Astrocyte of the spinal cord (primary cell): ENCODE measurements at regions not wholly inside any gene's neighbourhood (a gene's known extent, or its start where the extent isn't known, plus 50 kb on each side); places are given as distances from the start of the nearest gene placed in this dataset.

Source experiments
- DNase-seq: peaks from one replicate; pipeline ENCODE4 v3.0.0; 2011; ENCODE audit warnings: low read depth, low spot score
- H3K4me3 ChIP-seq: 2 replicates; pipeline ENCODE4 v1.5.1; 2011; ENCODE audit warnings: low read depth, mild to moderate bottlenecking, low read length, moderate library complexity
- in situ Hi-C: cut with HindIII; loops from 2 replicates; pipeline ENCODE4 v1.10.0; 2017; ENCODE audit warnings: low sequenced_read_pairs
- TF ChIP-seq, protein P1 (sequence below): IDR thresholded peaks from 2 replicates; pipeline ENCODE4 v1.5.1; 2012; ENCODE audit warnings: low read depth, mild to moderate bottlenecking, low read length, inconsistent platforms

DNA sequence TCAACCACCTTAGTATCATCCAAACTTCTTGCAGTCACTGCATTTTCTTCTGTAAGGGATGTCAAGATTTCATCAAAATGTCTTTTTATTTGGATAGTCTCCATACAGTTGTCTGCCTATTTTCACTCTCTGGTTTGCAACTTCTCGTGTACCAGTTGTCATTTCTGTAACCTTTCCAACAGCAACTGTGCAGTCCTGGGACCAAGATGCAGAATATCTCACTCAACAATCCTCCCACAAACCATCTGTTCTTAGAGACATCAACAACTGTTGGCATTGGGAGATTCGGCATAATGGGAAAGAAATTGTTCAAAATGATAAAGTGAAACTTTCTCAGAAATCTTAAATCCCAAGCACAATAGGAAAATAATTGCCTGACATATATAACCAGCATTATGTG, 933.6 kb upstream of the SLC39A10 start:
- TF ChIP-seq, protein P1, sequence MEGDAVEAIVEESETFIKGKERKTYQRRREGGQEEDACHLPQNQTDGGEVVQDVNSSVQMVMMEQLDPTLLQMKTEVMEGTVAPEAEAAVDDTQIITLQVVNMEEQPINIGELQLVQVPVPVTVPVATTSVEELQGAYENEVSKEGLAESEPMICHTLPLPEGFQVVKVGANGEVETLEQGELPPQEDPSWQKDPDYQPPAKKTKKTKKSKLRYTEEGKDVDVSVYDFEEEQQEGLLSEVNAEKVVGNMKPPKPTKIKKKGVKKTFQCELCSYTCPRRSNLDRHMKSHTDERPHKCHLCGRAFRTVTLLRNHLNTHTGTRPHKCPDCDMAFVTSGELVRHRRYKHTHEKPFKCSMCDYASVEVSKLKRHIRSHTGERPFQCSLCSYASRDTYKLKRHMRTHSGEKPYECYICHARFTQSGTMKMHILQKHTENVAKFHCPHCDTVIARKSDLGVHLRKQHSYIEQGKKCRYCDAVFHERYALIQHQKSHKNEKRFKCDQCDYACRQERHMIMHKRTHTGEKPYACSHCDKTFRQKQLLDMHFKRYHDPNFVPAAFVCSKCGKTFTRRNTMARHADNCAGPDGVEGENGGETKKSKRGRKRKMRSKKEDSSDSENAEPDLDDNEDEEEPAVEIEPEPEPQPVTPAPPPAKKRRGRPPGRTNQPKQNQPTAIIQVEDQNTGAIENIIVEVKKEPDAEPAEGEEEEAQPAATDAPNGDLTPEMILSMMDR: no peak
- in situ Hi-C loops: no loop called here
- H3K4me3 ChIP-seq: no peak overlapping the region
- no peak for DNase-seq

DNA sequence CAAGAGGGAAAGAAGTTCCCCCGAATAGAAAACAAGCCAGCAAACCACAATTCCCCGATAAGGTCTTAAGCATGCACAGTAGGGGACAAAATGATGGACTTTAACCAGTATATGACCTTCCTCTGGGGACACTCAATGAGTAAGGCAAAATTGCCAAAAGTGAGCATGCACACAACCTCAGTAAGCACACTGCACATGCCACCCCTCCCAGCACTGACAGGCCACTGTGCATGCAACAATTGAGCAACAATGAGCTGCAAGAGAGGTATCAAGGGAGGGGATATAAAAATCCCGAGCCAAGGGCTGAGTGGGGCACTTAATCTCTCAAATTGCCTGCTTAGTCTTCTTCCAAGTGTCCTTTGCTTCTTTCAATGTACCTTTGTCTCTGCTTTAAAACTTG, 935.8 kb upstream of the SLC39A10 start:
- TF ChIP-seq, protein P1: no peak
- no peak overlapping the region for H3K4me3 ChIP-seq
- DNase-seq: no peak
- in situ Hi-C loops: no loop called here

DNA sequence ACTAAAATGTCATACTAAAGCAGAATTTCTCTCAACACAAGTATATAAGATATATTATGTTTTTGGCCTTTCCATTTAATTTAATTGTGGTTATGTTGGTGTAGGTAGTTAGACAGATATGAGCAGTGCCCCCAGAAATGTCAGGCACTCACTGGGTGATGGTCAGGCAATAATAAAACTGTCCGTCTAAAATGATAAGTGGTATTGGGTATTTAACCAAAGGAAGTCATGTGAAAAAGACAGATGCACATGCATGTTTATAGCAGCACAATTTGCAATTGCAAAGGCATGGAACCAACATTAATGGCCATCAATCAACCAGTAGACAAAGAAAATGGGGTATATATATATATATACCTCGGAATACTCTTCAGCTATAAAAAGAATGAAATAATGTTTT, 936.6 kb upstream of the SLC39A10 start:
- TF ChIP-seq, protein P1: no peak
- H3K4me3 ChIP-seq: no peak overlapping the region
- DNase-seq: no peak
- in situ Hi-C loops: no loop called here

DNA sequence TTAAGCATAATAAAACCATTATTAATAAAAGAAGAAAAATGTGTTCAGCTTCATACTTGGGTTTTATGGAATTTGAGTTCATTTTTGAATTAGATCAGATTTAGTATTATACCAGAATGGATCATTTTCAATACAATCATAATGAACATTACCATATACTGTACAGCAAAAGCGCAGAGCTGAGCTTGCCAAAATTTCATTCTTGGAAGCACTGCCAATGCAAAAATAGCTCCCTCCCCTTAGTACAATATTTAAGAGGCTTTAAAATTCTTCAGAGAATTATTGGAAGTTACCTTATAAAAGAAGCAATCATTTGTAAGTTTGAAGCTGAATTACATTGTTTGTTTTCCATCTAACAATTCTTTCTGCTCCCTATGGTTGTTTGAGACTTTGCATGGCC, 938.1 kb upstream of the SLC39A10 start:
- DNase-seq: no peak
- in situ Hi-C loops: no loop called here
- H3K4me3 ChIP-seq: no peak overlapping the region
- TF ChIP-seq, protein P1: no peak

DNA sequence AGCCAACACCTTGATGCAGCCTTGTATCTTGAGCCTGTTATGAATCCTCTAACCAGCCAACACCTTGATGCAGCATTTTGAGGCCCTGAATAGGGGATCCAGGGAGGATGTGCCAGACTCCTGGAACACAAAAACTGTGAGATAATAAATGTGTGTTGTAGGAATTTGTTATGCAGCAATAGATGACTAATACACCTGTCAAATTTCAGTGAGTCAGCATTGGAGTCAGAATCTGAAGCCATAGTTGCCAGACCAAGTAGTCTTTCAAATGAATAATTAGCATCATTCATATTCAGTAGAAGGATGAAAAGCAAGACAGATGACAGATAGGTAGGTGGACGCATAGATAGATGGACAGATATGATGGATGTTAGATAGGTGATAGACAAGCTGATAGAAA, 942.5 kb upstream of the SLC39A10 start:
- in situ Hi-C loops: no loop called here
- no peak for DNase-seq
- no peak overlapping the region for H3K4me3 ChIP-seq
- TF ChIP-seq, protein P1: no peak

DNA sequence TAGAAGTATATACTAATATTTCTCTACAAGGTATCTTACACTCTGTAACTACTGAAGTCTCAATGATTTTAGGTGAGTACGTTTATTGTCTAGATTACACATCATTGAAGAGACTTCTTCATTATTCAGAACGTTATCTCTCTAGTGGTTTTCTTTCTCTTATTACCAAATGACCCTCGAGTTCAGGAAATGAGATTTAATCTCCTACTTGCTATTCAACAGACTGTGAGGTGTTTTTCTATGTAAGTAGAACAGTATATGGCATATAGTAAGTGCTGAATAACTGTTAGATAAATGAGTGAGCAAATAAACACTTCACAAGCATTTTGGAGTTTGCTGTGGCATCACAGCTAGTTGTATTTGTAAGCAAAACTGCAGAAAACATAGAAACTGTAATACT, 947.2 kb upstream of the SLC39A10 start:
- no peak overlapping the region for H3K4me3 ChIP-seq
- in situ Hi-C loops: no loop called here
- TF ChIP-seq, protein P1: no peak
- no peak for DNase-seq

DNA sequence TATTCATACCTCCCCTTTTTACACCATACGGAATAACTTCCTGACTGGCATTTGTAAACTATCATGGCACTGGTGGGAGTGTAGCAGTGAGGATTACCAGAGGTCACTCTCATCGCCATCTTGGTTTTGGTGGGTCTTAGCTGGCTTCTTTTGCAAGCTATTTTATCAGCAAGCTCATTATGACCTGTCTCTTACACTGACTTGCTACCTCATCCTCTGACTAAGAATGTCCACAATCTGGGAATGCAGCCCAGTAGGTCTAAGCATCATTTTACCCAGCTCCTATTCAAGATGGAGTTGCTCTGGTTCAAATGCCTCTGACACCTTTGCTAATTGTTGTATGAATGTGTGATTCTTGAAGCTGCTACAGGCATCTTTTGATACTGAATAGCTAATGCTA, 950.8 kb upstream of the SLC39A10 start:
- TF ChIP-seq, protein P1: no peak
- peak; percentile 24 for DNase-seq
- in situ Hi-C loops: no loop called here
- H3K4me3 ChIP-seq: no peak overlapping the region
